DMS53 treated with DMSO at 0.1 percent for 48 hours (cell line): ENCODE measurements at regions not wholly inside any gene's neighbourhood (a gene's known extent, or its start where the extent isn't known, plus 50 kb on each side); places are given as distances from the start of the nearest gene placed in this dataset.
A peak's percentile ranks its signal among the peaks of the same experiment; 100 is the strongest.

Experiments used
- DNase-seq: peaks from one replicate; lab custom pipeline; 2025; ENCODE audit not compliant: unreplicated experiment; lab: John Stamatoyannopoulos, UW

DNA sequence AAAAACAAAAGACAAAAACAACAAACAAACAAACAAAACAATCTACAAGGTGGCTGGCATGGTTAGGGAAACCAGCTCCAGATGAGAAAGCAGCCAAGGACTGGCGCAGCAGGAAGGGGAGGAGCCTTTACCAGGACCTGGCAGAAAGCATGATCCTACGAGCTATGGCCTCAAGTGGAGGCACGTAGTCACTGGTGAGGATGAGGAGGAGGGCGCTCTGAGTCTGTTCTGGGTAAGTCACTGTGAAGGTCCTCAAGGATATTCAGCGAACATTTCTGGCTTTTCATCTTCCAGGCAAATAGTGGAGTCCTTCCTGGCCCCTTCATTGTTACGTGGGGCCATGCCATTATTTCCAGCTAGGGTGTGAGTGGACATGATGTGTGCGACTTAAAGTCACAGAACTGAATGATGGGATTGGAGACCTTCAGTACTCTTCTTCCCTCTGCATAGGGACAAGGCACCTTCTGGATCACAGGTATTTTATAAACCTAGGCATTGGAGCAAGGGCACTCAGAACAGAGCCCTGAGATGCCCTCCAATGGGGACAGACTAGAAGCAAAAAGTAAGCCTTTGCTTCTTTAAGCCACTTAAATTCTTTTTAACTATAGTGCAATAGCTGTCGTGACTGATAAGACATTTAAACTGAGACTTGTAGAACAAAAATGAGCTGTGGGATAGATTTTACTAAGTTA lies 771.3 kb downstream of the RAB28 start:
- DNase-seq = no peak

GRCh38 chr4:12707381-12708175 lies 776.6 kb downstream of the RAB28 start:
- no peak for DNase-seq

DNA sequence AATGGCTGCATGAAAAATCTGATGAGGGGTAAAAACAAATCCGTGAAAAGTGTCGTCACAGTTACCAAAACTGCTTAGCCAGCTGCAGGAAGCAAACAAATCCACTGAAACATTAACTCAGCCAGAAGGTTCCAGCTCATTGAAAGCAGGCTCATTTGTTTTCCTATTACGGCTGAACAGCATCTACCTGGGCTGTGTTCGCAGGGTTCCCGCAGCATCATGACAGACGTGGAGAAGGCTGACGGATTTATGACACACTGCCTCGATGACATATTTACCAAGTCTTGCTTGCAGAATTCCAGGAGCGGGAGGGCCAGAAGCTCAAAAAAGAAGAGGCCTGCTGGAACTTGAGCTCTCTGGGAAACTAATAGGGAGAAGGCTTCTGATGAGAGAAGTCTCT lies 781.1 kb downstream of the RAB28 start:
- peak; percentile 77 for DNase-seq

DNA sequence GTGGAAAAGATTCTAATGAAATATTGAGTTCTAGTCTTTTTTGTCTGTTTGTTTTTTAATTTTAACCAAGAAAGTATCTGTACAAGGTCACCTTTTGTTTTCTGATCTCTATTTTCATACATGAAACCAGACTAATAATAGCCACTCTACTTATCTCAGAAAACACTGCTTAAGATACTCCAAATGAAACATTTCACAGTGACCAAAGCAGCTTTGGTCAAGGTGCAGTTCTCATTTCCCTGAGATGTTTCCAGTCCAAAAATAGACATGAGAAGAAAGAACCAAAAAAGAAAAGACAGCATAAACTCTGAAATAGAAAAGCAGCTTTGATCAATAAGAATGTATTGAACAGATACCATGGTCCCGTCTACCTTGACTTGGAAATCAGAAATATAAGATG lies 782.8 kb downstream of the RAB28 start:
- DNase-seq = no peak

DNA sequence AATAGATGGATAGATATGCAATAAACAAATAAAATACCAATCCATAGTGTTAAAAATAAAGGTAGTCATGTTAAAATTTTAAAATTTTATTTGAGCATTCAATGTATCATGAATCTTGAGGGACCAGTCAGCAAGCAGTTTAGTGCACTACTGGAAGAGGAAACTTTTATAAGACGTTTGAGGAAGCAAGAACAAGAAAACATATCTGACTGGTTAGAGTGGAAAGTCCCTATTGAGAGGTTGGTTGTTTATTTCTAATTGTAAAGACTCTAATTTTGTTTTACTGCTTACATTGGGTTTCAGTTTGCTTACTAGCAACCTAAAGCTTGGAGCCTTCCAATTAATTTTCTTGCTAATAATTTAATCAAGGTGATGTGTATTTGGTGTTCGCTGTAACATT lies 786.2 kb downstream of the RAB28 start:
- no peak for DNase-seq

- no peak for DNase-seq
These were observed 791.3 kb downstream of the RAB28 start for GRCh38 chr4:12692815-12693214.

GRCh38 chr4:12691168-12691567 lies 793.0 kb downstream of the RAB28 start:
- no peak for DNase-seq

GRCh38 chr4:12689457-12689856 lies 794.7 kb downstream of the RAB28 start:
- DNase-seq = no peak

DNA sequence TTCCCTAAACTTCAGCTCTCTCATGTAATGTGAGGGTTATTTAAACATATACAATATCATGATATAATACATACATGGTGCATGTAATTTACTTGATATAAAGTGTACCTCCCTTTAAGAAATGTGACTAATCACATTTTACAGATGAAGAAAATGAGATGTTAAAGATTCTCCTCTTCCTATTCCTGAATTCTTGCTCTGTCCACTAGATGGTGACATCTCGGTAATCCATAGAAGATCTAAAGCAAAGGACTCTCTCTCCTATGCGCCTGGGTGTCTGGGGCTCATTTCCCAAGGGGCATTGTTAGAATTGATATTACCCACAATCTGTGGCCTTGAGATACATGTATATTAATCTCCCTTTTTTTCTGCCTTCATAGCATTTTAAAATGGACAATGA lies 804.9 kb downstream of the RAB28 start:
- DNase-seq = peak; percentile 27

DNA sequence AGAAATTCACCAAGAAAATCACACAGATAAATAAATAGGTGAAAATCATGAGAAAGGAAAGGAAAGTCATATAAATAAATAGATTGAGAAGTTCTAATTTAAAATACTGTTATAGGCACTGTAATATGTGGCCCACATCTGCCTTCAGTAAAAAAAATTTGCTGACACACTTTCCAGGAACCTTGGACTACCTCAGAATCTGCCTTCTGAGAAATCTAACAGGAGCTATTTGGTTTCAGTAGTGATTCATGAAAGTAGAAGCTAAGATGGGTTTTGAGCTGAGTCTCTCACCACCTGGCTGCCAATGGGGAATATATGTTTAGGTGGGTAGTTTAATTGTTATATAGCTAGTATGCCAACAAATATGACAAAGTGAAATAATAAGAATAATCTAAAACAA lies 810.0 kb downstream of the RAB28 start:
- no peak for DNase-seq

GRCh38 chr4:12672303-12672702 lies 811.8 kb downstream of the RAB28 start:
- no peak for DNase-seq

GRCh38 chr4:12658146-12658545 lies 826.0 kb downstream of the RAB28 start:
- no peak for DNase-seq

DNA sequence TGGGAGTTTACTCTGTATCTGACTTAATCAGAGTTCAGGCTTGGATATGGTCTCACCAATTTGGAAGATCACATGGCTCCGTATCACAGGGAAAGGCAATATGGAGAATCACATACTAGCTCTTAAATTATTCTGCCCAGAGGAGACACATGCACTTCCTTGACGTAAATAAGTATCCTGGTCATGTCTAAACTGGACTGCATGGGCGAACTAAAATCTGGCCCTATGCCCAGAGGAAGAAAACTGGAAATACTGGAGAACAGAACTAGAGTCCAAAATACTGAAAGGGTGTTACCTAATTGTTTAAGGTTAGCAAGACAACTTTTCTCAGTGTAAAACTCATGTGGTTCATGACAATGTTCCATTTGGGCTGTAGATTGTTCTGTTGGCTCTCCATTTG lies 832.3 kb downstream of the RAB28 start:
- no peak for DNase-seq

DNA sequence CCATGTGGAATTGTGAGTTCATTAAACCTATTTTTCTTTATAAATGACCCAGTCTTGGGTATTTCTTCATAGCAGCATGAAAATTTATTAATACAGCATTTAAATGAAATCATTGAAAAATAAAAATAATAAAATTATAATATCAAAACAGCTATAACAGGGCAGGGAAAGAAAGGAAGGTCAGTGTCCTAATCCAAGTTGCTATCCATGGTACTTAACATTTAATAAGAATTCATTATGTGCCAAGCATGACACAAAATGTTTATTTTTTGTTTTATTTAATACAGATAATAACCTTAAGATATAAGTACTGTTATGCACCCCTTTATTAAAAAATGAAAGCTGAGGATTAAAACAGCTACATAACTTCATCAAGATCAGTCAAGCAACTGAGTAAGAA lies 838.4 kb downstream of the RAB28 start:
- DNase-seq = no peak

- no peak for DNase-seq
These were observed 839.9 kb downstream of the RAB28 start for GRCh38 chr4:12644261-12644660.

DNA sequence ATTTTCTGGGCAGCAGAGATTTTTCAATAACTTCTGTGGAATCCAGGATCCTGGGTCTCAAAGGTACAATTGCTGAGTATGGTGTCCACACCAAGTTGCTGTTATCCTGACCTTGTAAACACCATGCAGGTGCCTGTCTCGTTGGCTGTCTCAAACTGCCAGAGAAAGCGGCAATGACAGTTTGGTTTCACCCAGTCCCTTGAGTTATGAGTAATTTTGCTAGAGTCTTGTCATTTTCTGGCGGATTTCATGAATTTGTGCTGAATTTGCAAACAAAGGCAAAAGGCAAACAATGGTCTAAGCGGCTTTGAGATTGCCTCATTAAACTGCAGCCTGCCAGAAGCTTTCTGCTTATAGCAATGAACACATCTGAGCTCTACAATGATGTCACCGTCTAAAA lies 847.9 kb downstream of the RAB28 start:
- no peak for DNase-seq

GRCh38 chr4:12635629-12636028 lies 848.5 kb downstream of the RAB28 start:
- no peak for DNase-seq

DNA sequence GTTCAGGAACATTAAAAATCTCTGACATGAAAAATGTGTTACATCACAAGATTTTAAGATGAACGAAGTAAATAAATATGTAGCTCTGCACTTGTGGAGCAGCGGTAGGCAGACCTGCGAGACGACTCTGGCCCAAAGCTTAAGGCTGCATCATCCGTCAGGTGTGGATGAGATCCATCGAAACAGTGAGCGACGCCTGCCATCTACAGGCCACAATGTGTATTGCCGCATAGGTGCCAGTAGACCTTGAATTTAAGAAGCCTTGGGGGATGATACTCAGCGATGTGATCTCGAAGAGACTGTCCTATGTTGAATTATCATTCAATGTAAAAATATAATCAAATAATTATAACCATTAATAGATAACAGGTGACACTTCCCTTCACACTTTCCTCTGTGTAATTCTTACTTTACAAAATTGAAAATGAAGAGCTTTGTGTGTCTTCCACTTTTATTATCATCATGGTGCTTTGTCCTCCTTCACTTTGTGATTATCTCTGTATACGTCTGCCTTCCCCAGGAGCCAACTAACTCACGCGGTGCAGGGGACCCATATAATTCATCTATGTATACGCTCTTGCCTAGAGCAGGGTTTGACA lies 851.0 kb downstream of the RAB28 start:
- DNase-seq = peak; percentile 88

- no peak for DNase-seq
These were observed 868.3 kb downstream of the RAB28 start for GRCh38 chr4:12615822-12616221.

DNA sequence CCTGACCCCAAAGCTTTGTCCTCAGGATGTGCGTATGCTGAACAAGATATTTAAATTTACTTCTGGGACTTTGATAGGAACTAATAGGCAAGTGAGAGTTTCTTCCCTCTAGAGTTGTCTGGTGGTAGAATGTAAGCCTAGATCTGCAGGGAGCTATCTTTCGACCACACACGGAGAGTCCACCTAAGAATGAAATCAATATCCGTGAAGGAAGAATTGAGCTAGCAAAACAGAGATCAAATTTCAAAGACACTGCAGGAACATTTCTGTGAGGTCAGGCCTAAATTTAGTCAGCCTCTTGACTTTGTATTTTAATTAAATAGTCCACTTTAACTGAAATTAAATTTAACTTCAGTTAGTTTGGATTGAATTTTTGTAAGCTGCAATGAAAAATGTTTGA lies 871.3 kb downstream of the RAB28 start:
- peak; percentile 17 for DNase-seq

DNA sequence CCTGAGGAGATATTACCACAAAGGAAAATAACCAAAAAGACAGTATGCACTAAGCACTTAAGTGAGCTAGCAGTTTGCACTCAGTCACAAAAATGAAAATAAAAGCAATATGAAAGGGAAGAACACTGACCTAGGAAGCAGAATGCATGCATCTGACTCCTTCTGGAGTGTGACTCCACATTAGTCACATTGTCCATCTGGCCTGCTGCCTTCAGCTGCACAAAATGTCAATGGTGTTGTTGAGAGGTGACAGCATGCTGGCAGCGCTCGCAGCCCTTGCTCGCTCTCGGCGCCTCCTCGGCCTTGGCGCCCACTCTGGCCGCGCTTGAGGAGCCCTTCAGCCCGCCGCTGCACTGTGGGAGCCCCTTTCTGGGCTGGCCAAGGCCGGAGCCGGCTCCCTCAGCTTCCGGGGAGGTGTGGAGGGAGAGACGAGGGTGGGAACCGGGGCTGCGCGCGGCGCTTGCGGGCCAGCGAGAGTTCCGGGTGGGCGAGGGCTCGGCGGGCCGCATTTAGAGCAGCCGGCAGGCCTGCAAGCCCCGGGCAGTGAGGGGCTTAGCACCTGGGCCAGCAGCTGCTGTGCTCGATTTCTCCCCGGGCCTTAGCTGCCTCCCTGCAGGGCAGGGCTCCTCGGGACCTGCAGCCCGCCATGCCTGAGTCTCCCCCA lies 874.8 kb downstream of the RAB28 start:
- DNase-seq = peak; percentile 50

- no peak for DNase-seq
These were observed 888.2 kb downstream of the RAB28 start for GRCh38 chr4:12595986-12596385.
